HTR-8/SVneo (cell line): ENCODE measurements at regions not wholly inside any gene's neighbourhood (a gene's known extent, or its start where the extent isn't known, plus 50 kb on each side); places are given as distances from the start of the nearest gene placed in this dataset.

Source experiments
- DNase-seq: peaks from one replicate; pipeline ENCODE4 v3.0.0; 2011; ENCODE audit warnings: low spot score, mixed read lengths; ENCODE audit not compliant: insufficient read length
- FAIRE-seq: peaks from 2 replicates; lab custom pipeline; 2011; peaks lifted over from hg19 to GRCh38; lab: Jason Lieb, UNC

DNA sequence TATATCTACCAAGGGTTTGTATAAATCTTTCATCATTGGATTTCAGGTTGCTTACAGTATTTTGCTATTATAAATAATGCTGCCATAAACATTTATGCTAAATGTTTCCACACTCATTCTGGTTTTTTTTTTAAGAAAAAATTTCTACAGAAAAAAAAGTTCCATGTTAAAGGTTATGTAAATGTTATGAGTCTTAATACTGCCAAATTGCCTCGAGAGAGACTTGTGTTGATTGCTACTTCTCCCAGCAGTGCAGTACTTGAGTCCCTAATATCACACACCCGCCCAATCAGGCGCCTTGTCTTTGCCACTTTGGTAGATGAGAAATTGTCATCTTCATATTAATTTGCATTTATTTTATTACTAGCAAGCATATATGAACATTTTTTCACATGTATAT lies 96.7 kb upstream of the TMEM26 start:
- no peak for FAIRE-seq
- no peak for DNase-seq

DNA sequence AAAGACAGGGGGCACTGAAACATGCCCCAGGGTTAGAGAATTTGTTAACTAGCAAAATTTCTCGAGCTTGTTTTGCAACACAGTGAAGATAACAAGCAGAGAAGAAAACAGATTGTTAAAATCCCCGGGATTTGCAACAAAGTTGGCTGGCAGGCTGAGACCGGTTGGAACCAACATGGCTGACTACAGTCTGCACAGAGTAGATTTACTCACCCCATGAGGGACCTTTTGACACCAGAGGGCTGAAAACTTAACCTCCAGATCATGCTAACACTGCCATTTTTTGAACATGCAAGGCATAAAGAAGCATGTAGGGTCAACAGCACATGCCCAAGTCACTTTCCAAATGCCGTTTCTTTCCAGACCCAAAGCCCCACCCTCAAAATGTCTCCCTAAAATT lies 95.2 kb upstream of the TMEM26 start:
- no peak for DNase-seq

GRCh38 chr10:61547297-61547696 lies 94.1 kb upstream of the TMEM26 start:
- no peak for FAIRE-seq
- DNase-seq: no peak

More for the DNA sequence above, 95.2 kb upstream of the TMEM26 start:
- no peak for FAIRE-seq

DNA sequence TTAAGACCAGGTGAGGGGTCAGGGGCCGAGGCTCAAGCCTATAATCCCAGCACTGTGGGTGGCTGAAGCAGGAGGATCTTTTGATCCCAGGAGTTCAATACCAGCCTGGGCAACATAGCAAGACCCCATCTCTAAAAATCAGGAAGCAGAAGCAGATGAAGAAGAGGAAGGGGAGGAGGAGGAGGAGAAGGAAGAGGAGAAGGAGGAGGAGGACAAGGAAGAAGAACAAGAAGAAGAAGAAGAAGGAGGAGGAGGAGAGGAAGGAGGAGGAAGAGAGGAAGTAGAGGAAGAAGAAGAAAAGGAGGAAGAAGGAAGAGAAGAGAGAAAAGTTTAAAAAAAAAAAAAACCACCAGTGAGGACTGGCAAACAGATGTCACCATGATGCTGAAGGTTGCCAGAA lies 92.0 kb upstream of the TMEM26 start:
- FAIRE-seq (no peak), DNase-seq (no peak)

DNA sequence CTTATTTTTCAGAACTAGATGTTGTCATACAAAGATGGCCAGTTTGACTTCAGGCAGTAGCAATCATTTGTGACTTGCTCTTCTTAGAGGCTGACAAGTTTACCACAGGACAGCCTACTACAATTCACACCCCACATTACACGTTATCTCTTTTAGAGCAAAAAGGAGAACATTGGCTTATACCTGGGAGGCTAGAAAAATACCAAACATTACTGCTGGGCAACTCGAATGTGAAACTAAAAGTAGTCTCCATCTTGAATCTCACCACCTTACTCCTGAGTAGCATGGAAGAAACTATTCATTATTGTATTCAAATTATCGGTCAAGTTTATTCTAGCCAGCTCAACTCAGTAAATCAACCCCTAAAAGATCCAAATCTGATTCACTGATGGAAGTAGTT lies 90.7 kb upstream of the TMEM26 start:
- FAIRE-seq (no peak), DNase-seq (no peak)

DNA sequence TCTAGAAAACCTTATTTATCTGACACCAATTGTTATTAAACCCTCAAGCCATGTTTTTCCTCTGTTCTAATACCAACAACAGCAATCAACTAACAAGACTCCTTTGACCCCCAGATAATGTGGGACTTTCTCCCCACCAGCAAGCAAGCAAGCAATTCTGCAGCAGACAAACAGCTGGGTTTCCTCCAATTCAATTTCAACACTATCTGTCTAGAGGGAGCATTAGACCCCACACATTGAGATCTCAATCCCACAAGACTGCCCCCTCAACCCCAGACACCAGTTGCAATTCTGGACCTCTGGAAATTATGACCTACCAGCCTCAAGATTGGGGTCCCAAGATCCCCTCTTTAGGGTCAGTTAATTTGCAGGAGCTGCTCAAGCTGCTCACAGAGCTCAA lies 89.4 kb upstream of the TMEM26 start:
- no peak for DNase-seq
- no peak for FAIRE-seq

DNA sequence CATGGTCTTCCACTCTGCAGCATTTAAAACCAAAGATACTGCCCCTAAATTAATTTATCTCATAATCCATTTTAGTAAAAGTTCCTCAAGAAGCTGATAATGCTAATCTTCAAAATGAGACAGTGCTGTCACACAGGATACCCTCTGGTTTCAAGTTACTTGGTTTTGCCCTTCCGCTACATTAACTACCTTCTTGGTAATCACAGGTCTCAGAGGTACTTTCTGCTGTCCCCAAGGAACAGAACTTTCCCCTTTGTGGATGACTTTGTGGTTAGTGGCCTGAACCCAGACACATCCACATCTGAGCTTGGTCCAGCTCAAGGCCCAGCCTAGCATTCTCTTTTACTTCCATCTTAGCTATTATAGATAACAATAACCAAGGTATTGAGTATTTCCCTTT lies 88.8 kb upstream of the TMEM26 start:
- no peak for DNase-seq
- no peak for FAIRE-seq

- no peak for FAIRE-seq
Observed at GRCh38 chr10:61539876-61540275, 86.7 kb upstream of the TMEM26 start.

GRCh38 chr10:61529208-61529607 lies 76.0 kb upstream of the TMEM26 start:
- FAIRE-seq (no peak), DNase-seq (no peak)

More at GRCh38 chr10:61539876-61540275, 86.7 kb upstream of the TMEM26 start:
- DNase-seq: no peak

DNA sequence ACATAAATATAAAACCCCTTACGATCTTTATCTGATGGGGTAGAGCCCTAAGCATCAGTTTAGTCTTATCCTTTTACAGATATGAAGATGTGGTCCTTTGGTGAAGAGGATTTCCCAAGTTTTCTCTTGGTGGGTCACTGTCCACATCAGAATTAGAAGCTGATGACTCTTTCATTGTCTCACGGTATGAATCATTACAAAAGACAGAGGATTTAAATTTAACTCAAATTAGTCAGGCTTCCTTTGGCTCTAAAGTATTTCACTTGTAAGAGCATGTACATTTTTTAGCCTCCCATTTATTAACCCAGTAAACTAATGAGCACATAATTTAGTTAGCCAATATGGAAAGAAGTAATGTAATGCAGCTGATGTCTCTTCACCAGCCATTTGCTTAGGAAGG lies 49.9 kb upstream of the TMEM26 start:
- no peak for DNase-seq
- no peak for FAIRE-seq
